ENCODE measurements at regions not wholly inside any gene's neighbourhood (a gene's known extent, or its start where the extent isn't known, plus 50 kb on each side); places are given as distances from the start of the nearest gene placed in this dataset.

GRCh38 chr20:24109008-24109407, 120.4 kb upstream of the GGTLC1 start:
- H3K4me1 ChIP-seq, result no peaks in the 10 kb centered on the region
- H3K36me3 ChIP-seq (ENCODE audit: insufficient read depth in 1 of 2, low read depth in 1 of 2), result no peaks in the 10 kb centered on the region
- DNase-seq (no peak), ATAC-seq (no peak)
- H3K27ac ChIP-seq, result no peak overlapping the region
- H3K9me3 ChIP-seq, result no peaks in the 10 kb centered on the region
- TF ChIP-seq CTCF (IDR thresholded peaks at IDR 0.05), result no peak
- intact Hi-C loops (cut with DNase I), result no loop called here
- H3K27me3 ChIP-seq (ENCODE audit: insufficient read depth in 3 of 3, low read length in 2 of 3), result peaks cover 0 to 7% (median 0%) of the 10 kb centered on the region in 3 donors
- H3K4me3 ChIP-seq, result no peak overlapping the region
- 84 to 89% (median 85%) methylated on average over 12 of the region's 12 CpGs for WGBS, 3 donors

DNA sequence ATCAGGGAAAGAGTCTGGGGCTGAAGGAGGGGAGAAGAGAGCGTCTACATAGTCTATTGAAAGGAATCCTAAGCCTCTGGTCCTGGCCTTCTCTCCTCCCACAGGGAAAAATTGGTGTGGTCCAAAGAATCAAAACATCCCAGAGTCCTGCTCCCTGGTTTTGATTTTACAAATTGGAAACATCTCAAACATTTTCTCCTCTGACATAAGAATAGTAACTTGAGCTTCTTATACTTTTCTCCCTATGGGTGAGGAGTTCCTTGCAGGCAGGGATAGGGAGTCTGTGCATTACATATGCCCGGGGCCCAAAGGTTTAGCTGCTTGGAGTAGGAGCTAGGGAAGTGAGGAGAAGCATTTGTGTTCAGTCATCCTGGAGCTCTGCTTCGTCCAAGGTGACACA, 120.0 kb upstream of the GGTLC1 start:
- no peaks in the 10 kb centered on the region for H3K36me3 ChIP-seq (ENCODE audit: insufficient read depth in 1 of 2, low read depth in 1 of 2)
- no peak overlapping the region for H3K4me3 ChIP-seq
- TF ChIP-seq CTCF (IDR thresholded peaks at IDR 0.05), result no peak
- ATAC-seq, result no peak
- intact Hi-C loops (cut with DNase I), result no loop called here
- 65 to 70% (median 67%) methylated on average over 3 of the region's 3 CpGs for WGBS, 3 donors
- no peaks in the 10 kb centered on the region for H3K9me3 ChIP-seq
- no peak overlapping the region for H3K27ac ChIP-seq
- peaks cover 0 to 7% (median 0%) of the 10 kb centered on the region in 3 donors for H3K27me3 ChIP-seq (ENCODE audit: insufficient read depth in 3 of 3, low read length in 2 of 3)
- no peak for DNase-seq
- no peaks in the 10 kb centered on the region for H3K4me1 ChIP-seq

DNA sequence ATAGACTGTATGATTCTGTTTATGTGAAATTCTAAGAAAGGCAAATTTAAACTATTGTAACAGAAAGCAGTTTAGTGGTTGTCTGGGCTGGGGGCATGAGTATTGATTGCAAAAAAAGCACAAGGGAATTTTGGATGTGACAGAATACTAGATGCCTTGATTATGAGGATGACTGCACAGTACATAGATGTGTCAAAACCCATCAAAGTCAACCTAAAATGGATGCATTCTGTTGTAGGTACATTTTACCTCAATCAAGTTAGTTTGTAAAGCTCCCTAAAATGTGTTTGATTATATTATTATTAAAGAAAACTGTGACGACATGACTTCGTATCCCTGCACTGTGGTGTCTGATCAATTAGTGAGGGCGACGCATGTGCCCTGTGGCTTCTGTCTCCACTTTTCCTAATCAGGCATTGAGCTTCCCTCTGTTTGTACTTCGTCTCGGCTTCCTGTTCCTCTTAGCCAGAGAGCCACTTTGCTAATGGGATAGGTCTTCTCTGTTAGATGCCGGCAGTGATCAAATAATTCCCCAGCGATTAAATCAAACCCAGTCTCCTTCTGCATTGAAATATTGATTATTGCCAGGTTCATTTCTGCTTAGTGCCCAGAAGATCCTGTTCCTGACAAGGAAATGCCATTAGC, 118.3 kb upstream of the GGTLC1 start:
- no peak for DNase-seq
- no peaks in the 10 kb centered on the region for H3K9me3 ChIP-seq
- TF ChIP-seq CTCF (IDR thresholded peaks at IDR 0.05), result no peak
- H3K4me1 ChIP-seq, result no peaks in the 10 kb centered on the region
- intact Hi-C loops (cut with DNase I), result no loop called here
- no peak overlapping the region for H3K4me3 ChIP-seq
- WGBS, 3 donors, result 79 to 86% (median 82%) methylated on average over 8 of the region's 8 CpGs
- H3K27me3 ChIP-seq (ENCODE audit: insufficient read depth in 3 of 3, low read length in 2 of 3), result peaks cover 0 to 7% (median 0%) of the 10 kb centered on the region in 3 donors
- no peak overlapping the region for H3K27ac ChIP-seq
- no peaks in the 10 kb centered on the region for H3K36me3 ChIP-seq (ENCODE audit: insufficient read depth in 1 of 2, low read depth in 1 of 2)
- ATAC-seq, result no peak

DNA sequence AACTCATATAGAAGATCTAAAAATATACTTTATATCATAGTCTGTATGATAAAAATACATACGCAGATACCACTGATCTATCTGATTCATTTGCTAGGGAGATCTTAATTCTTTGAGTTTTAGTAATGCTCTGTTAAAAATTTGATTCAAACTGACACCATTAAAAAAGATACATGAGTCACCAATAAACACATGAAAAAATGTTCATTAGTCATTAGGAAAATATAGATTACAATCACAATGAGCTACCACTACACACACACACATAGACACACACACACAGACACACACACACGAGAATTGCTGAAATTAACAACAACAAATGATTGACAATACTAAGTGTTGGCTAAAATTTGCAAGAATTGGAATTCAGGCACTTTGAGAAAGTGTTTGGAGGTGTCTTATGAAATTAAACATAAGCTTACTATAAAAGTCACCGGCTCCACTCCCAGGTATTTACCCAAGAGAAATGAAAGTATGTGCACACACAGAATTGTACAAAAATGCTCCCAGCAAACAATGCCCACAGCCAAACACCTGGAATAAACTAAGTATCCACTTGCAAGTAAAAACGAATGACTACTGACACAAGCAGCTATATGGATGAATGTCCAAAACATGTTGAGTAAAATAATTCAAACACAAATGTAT, 117.7 kb upstream of the GGTLC1 start:
- no peak for TF ChIP-seq CTCF (IDR thresholded peaks at IDR 0.05)
- H3K36me3 ChIP-seq (ENCODE audit: insufficient read depth in 1 of 2, low read depth in 1 of 2), result no peaks in the 10 kb centered on the region
- no peak overlapping the region for H3K4me3 ChIP-seq
- H3K4me1 ChIP-seq, result no peaks in the 10 kb centered on the region
- H3K27ac ChIP-seq, result no peak overlapping the region
- ATAC-seq, result no peak
- no peaks in the 10 kb centered on the region for H3K9me3 ChIP-seq
- intact Hi-C loops (cut with DNase I), result no loop called here
- DNase-seq, result no peak
- H3K27me3 ChIP-seq (ENCODE audit: insufficient read depth in 3 of 3, low read length in 2 of 3), result peaks cover 0 to 7% (median 0%) of the 10 kb centered on the region in 3 donors
- WGBS, 3 donors, result 70 to 78% (median 71%) methylated on average over 4 of the region's 4 CpGs
